ENCODE measurements at regions not wholly inside any gene's neighbourhood (a gene's known extent, or its start where the extent isn't known, plus 50 kb on each side); places are given as distances from the start of the nearest gene placed in this dataset.

DNA sequence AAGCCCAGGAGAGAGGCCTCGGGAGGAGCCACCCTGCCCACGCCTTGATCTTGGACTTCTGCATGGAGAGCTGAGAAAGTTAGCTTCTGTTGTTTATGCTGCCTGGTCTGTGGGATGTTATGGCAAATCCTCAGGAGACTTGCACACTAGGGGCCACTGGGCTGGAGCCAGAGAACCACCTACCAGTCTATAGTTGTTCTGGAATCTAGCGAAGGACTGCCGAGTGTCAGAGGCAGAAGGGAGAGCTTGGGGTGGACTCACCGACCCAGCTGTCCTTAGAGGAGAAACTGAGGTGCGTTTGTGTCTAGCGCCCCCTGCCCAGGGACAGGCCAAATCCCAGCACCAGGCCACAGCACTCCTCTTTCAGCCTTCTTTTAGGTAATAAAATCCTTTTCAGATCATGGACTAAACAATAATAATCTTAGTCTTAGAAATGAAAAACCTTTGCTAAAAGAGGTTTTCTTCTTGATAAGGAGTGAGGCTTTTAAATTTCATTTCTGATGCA lies 398.7 kb upstream of the SALL3 start:
- WGBS, 5 donors: 80 to 90% (median 85%) methylated on average over 5 to 7 of the region's 7 CpGs
- H3K36me3 ChIP-seq: no peaks in the 10 kb centered on the region
- no peaks in the 10 kb centered on the region for H3K4me1 ChIP-seq
- no peak overlapping the region for H3K27ac ChIP-seq
- intact Hi-C loops (cut with DNase I; ENCODE audit: low total_unique reads): no loop called here
- no peaks in the 10 kb centered on the region for H3K27me3 ChIP-seq (replicated peaks in 1 of 7)
- H3K9me3 ChIP-seq: peaks cover 0 to 18% (median 3%) of the 10 kb centered on the region in 8 donors
- no peak overlapping the region for H3K4me3 ChIP-seq
- TF ChIP-seq POLR2AphosphoS5 (IDR thresholded peaks at IDR 0.05) (no peak), POLR2A (IDR thresholded peaks at IDR 0.05) (no peak)
- TF ChIP-seq, protein P1, sequence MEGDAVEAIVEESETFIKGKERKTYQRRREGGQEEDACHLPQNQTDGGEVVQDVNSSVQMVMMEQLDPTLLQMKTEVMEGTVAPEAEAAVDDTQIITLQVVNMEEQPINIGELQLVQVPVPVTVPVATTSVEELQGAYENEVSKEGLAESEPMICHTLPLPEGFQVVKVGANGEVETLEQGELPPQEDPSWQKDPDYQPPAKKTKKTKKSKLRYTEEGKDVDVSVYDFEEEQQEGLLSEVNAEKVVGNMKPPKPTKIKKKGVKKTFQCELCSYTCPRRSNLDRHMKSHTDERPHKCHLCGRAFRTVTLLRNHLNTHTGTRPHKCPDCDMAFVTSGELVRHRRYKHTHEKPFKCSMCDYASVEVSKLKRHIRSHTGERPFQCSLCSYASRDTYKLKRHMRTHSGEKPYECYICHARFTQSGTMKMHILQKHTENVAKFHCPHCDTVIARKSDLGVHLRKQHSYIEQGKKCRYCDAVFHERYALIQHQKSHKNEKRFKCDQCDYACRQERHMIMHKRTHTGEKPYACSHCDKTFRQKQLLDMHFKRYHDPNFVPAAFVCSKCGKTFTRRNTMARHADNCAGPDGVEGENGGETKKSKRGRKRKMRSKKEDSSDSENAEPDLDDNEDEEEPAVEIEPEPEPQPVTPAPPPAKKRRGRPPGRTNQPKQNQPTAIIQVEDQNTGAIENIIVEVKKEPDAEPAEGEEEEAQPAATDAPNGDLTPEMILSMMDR (IDR thresholded peaks at IDR 0.05 in 8 of 11, conservative IDR thresholded peaks at IDR 0.05 in 3 of 11): no peak
- DNase-seq: no peak

GRCh38 chr18:78582181-78582709 lies 397.4 kb upstream of the SALL3 start:
- Histone ChIP-seq H3K27ac (no peak overlapping the region), H3K27me3 (replicated peaks in 1 of 7) (no peaks in the 10 kb centered on the region), H3K4me1 (no peaks in the 10 kb centered on the region), H3K36me3 (no peaks in the 10 kb centered on the region), H3K4me3 (no peak overlapping the region), H3K9me3 (peaks cover 0 to 12% (median 0%) of the 10 kb centered on the region in 8 donors)
- no peak for DNase-seq
- 86 to 91% (median 88%) methylated on average over 7 to 23 of the region's 23 CpGs for WGBS, 5 donors
- TF ChIP-seq POLR2AphosphoS5 (IDR thresholded peaks at IDR 0.05) (no peak), POLR2A (IDR thresholded peaks at IDR 0.05) (no peak)
- TF ChIP-seq, protein P1 (IDR thresholded peaks at IDR 0.05 in 8 of 11, conservative IDR thresholded peaks at IDR 0.05 in 3 of 11): no peak
- intact Hi-C loops (cut with DNase I; ENCODE audit: low total_unique reads): no loop called here

GRCh38 chr18:78582898-78583738 lies 396.5 kb upstream of the SALL3 start:
- WGBS, 5 donors: 69 to 73% (median 71%) methylated on average over 26 of the region's 26 CpGs
- Histone ChIP-seq H3K9me3 (peaks cover 0 to 7% (median 0%) of the 10 kb centered on the region in 8 donors), H3K4me1 (no peaks in the 10 kb centered on the region), H3K27ac (no peak overlapping the region), H3K27me3 (replicated peaks in 1 of 7) (no peaks in the 10 kb centered on the region), H3K36me3 (no peaks in the 10 kb centered on the region), H3K4me3 (no peak overlapping the region)
- TF ChIP-seq POLR2AphosphoS5 (IDR thresholded peaks at IDR 0.05) (no peak), POLR2A (IDR thresholded peaks at IDR 0.05) (no peak)
- TF ChIP-seq, protein P1 (IDR thresholded peaks at IDR 0.05 in 8 of 11, conservative IDR thresholded peaks at IDR 0.05 in 3 of 11): no peak
- DNase-seq: no peak
- intact Hi-C loops (cut with DNase I; ENCODE audit: low total_unique reads): no loop called here

All from spleen (tissue), 11 donors.